ACC112 (cell line): ENCODE measurements at regions not wholly inside any gene's neighbourhood (a gene's known extent, or its start where the extent isn't known, plus 50 kb on each side); places are given as distances from the start of the nearest gene placed in this dataset.
"Not testable (repeated sequence)": the region's sequence is repeated elsewhere in the genome, so short reads cannot be mapped to it uniquely, and the experiment has no call there.

ENCODE experiments used
- H2AFZ ChIP-seq: fragments of 200-600 bp; sonication (generic); one replicate; pipeline ENCODE4 v1.6.0; 2017; ENCODE audit warnings: antibody characterized with exemption, low read length; ENCODE audit not compliant: unreplicated experiment
- H3K27ac ChIP-seq: fragments of 200-600 bp; sonication (generic); 2 replicates; pipeline ENCODE4 v1.5.1; 2014; ENCODE audit warnings: low read depth, mild to moderate bottlenecking, antibody characterized with exemption, low read length, moderate library complexity
- H3K27me3 ChIP-seq: fragments of 200-600 bp; sonication (generic); 2 replicates; pipeline ENCODE4 v1.6.1; 2014; ENCODE audit warnings: mild to moderate bottlenecking, antibody characterized with exemption, low read length, moderate library complexity, mixed read lengths; ENCODE audit not compliant: insufficient read depth
- H3K36me3 ChIP-seq: fragments of 200-600 bp; sonication (generic); 2 replicates; pipeline ENCODE4 v1.6.1; 2016; ENCODE audit warnings: mild to moderate bottlenecking, antibody characterized with exemption, low read length, moderate library complexity, mixed read lengths; ENCODE audit not compliant: insufficient read depth
- H3K4me1 ChIP-seq: fragments of 200-600 bp; sonication (generic); one replicate; pipeline ENCODE4 v1.6.1; 2016; ENCODE audit warnings: low read length, mixed read lengths; ENCODE audit not compliant: insufficient read depth, unreplicated experiment, control insufficient read depth
- H3K4me3 ChIP-seq: fragments of 200-600 bp; sonication (generic); 2 replicates; pipeline ENCODE4 v1.5.1; 2014; ENCODE audit warnings: mild to moderate bottlenecking, low read depth, low read length
- H3K79me2 ChIP-seq: fragments of 200-600 bp; sonication (generic); one replicate; pipeline ENCODE4 v1.6.0; 2016; ENCODE audit warnings: low read length; ENCODE audit not compliant: control insufficient read depth, unreplicated experiment, insufficient read depth

DNA sequence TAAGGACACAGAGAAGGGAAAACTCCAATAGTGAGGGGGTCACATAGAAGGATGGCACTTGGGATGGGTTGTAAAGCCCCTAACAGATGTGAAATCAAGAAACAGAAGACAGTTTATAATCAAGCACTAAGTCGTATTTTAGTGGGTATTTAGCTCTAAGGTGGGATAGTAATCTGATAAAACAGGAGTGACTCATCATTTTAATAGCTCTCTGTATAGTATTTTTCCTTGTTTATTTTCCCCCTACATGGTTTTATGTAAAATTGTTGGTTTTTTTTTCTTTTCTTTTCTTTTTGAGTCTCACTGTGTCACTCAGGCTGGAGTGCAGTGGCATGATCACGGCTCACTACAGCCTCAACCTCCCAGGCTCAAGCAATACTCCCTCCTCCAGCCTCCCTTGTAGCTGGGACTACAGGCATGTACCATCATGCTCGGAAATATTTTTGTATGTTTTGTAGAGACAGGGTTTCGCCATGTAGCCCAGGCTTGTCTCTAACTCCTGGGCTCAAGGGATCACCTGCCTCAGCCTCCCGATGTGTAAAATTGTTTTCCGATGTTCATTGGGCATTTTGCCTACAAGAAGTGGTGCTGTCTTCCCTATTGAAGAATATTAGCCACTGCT lies 142.6 kb upstream of the SERPINE2 start:
- no peaks in the 10 kb centered on the region for H3K36me3 ChIP-seq
- H3K27ac ChIP-seq, result no peak overlapping the region
- H3K4me3 ChIP-seq, result no peak overlapping the region
- H3K4me1 ChIP-seq, result peaks cover 6% of the 10 kb centered on the region
- H3K27me3 ChIP-seq, result no peaks in the 10 kb centered on the region
- H3K79me2 ChIP-seq, result no peaks in the 10 kb centered on the region
- H2AFZ ChIP-seq, result no peak overlapping the region

- H3K4me1 ChIP-seq, result peaks cover 6% of the 10 kb centered on the region
- H3K79me2 ChIP-seq, result no peaks in the 10 kb centered on the region
- H3K27me3 ChIP-seq, result no peaks in the 10 kb centered on the region
- H2AFZ ChIP-seq, result no peak overlapping the region
- H3K27ac ChIP-seq, result no peak overlapping the region
- H3K4me3 ChIP-seq, result no peak overlapping the region
- H3K36me3 ChIP-seq, result no peaks in the 10 kb centered on the region
Observed at GRCh38 chr2:224180810-224181209, 141.7 kb upstream of the SERPINE2 start.

DNA sequence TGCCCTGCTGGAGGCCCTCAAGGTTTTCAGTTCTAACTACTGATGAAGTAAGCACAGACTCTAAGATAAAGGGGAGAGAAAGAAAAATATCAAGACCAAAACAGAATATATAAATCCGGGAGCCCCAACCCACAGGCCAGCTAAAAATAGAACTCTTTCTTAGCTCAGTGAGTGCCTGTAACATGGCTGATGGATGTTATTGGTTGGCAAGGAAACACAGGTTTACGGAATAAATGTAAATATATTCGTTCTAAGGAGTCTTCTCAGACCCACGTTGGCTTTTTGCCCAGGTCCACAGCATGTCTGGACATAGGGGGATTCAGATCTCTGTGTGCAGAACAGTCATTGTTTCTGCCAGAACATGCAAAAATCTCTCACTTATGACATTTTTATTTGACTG lies 139.0 kb upstream of the SERPINE2 start:
- Histone ChIP-seq H3K27ac (no peak overlapping the region), H3K36me3 (no peaks in the 10 kb centered on the region), H2AFZ (no peak overlapping the region), H3K4me3 (no peak overlapping the region), H3K4me1 (peaks cover 15% of the 10 kb centered on the region), H3K79me2 (no peaks in the 10 kb centered on the region), H3K27me3 (no peaks in the 10 kb centered on the region)

DNA sequence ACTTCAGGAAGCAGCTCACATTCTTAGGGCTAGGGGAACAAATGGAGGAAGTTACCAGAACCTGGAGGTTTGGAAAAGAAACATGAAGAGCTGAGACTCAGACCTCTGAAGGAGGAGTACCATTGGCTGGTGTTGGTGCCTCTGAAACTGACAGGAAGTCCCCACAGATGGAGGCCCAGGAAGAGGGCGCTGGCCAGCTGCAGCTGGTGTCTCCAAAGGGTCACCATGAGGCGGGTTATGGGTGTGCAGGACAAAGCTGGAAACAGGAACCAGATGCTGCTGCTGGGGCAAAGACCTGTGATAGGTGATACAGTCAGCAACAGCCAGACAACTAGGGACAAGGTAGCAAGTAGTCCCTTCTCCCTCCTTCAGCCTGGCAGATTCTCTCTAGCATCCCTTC lies 136.5 kb upstream of the SERPINE2 start:
- Histone ChIP-seq H3K4me1 (peaks cover 17% of the 10 kb centered on the region), H3K27me3 (no peaks in the 10 kb centered on the region), H3K27ac (no peak overlapping the region), H3K4me3 (no peak overlapping the region), H2AFZ (no peak overlapping the region), H3K36me3 (no peaks in the 10 kb centered on the region), H3K79me2 (no peaks in the 10 kb centered on the region)

- Histone ChIP-seq H2AFZ (no peak overlapping the region), H3K79me2 (no peaks in the 10 kb centered on the region), H3K36me3 (no peaks in the 10 kb centered on the region), H3K27me3 (no peaks in the 10 kb centered on the region), H3K4me1 (peaks cover 17% of the 10 kb centered on the region), H3K27ac (no peak overlapping the region), H3K4me3 (no peak overlapping the region)
Observed at GRCh38 chr2:224174990-224175389, 135.9 kb upstream of the SERPINE2 start.

DNA sequence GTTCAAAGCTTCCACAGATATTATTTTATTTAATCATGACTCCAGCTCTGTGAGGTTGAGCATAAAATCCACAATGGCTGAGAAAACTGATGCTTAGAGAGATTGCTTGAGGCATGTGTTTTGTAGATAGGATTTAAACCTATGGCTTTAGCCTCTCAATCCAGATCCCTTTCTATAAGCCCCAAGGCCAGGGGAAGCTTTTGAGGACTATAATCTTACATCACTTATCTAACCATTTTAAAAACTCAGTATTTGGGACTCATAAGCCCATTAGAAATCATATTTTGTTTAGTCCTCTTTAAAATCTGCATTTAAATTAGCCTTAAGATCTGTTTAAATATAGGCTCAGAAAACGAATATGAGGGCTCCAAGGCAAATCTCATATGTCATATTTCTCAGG lies 135.4 kb upstream of the SERPINE2 start:
- Histone ChIP-seq H3K4me1 (peaks cover 17% of the 10 kb centered on the region), H3K27me3 (no peaks in the 10 kb centered on the region), H3K79me2 (no peaks in the 10 kb centered on the region), H2AFZ (no peak overlapping the region), H3K4me3 (no peak overlapping the region), H3K27ac (no peak overlapping the region), H3K36me3 (no peaks in the 10 kb centered on the region)

- Histone ChIP-seq H3K4me1 (peaks cover 17% of the 10 kb centered on the region), H3K36me3 (no peaks in the 10 kb centered on the region), H3K4me3 (no peak overlapping the region), H3K27me3 (no peaks in the 10 kb centered on the region), H3K79me2 (no peaks in the 10 kb centered on the region), H2AFZ (no peak overlapping the region), H3K27ac (no peak overlapping the region)
Observed at GRCh38 chr2:224173933-224174332, 134.8 kb upstream of the SERPINE2 start.

GRCh38 chr2:224173210-224173609 lies 134.1 kb upstream of the SERPINE2 start:
- H3K4me3 ChIP-seq, result no peak overlapping the region
- H3K79me2 ChIP-seq, result no peaks in the 10 kb centered on the region
- H3K27me3 ChIP-seq, result no peaks in the 10 kb centered on the region
- H3K36me3 ChIP-seq, result no peaks in the 10 kb centered on the region
- H2AFZ ChIP-seq, result no peak overlapping the region
- peaks cover 17% of the 10 kb centered on the region for H3K4me1 ChIP-seq
- no peak overlapping the region for H3K27ac ChIP-seq

DNA sequence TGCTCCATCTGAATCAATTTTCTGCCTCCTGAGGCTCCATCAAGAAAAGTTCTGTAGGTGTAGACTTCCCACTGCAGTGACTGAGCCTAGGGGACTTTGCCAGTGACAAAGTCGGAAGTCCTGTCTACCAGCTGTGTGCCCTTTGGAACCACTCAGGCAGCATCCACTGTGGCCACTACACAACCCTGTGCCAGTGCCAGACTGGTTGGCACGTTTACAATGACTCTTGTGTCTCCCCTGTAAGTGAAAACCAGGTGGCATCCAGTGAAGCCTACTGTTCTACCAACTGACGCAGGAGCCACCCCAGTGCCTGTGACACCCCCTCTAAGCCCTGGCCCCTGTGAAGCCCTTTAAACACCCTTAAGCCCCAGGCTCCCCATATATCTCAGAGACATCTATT lies 132.1 kb upstream of the SERPINE2 start:
- Histone ChIP-seq H3K4me3 (no peak overlapping the region), H3K27me3 (no peaks in the 10 kb centered on the region), H2AFZ (no peak overlapping the region), H3K27ac (no peak overlapping the region), H3K79me2 (no peaks in the 10 kb centered on the region), H3K36me3 (no peaks in the 10 kb centered on the region), H3K4me1 (peaks cover 17% of the 10 kb centered on the region)

- Histone ChIP-seq H3K4me3 (no peak overlapping the region), H3K27ac (no peak overlapping the region), H3K4me1 (peaks cover 28% of the 10 kb centered on the region), H3K27me3 (no peaks in the 10 kb centered on the region), H3K79me2 (no peaks in the 10 kb centered on the region), H2AFZ (no peak overlapping the region), H3K36me3 (no peaks in the 10 kb centered on the region)
Observed at GRCh38 chr2:224169847-224170246, 130.8 kb upstream of the SERPINE2 start.

DNA sequence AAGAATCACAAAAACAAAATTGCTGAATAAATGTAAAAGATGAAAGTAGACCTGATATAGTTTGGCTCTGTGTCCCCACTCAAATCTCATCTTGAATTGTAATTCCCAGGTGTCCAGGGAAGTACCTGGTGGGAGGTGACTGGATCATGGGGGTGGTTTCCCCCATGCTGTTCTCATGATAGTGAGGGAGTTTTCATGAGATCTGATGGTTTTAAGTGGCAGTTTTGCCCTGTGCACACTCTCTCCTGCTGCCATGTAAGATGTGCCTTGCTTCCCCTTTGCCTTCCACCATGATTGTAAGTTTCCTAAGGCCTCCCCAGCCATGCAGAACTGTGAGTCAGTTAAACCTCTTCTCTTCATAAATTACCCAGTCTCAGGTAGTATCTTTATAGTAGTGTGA lies 128.7 kb upstream of the SERPINE2 start:
- not testable (repeated sequence) for H2AFZ ChIP-seq, H3K27me3 ChIP-seq, H3K79me2 ChIP-seq, H3K36me3 ChIP-seq, H3K27ac ChIP-seq, H3K4me3 ChIP-seq
- H3K4me1 ChIP-seq, result peaks cover 28% of the 10 kb centered on the region
